ENCODE measurements at regions not wholly inside any gene's neighbourhood (a gene's known extent, or its start where the extent isn't known, plus 50 kb on each side); places are given as distances from the start of the nearest gene placed in this dataset.
"Not testable (repeated sequence)": the region's sequence is repeated elsewhere in the genome, so short reads cannot be mapped to it uniquely, and the experiment has no call there.

DNA sequence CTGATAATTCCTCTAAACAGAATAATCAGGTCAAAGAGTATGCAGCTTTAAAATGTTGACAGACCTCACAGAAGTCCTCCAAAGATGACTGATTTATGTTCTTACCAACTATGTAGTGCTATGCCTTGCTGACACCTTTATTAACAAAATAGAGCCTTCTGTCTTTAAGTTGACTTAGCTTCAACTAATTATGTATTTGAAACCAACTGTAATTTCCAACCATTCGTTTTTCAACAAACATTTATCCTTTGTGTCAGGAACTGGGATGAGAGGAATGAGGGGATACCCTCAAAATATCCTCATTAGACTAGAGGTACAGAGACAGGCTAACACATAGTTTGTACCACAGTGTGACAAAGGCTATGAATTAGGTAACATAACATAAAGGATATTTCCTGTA lies 186.2 kb upstream of the ZNF217 start:
- H2BK120ac ChIP-seq (ENCODE audit: low read depth, low read length), result no peak overlapping the region

DNA sequence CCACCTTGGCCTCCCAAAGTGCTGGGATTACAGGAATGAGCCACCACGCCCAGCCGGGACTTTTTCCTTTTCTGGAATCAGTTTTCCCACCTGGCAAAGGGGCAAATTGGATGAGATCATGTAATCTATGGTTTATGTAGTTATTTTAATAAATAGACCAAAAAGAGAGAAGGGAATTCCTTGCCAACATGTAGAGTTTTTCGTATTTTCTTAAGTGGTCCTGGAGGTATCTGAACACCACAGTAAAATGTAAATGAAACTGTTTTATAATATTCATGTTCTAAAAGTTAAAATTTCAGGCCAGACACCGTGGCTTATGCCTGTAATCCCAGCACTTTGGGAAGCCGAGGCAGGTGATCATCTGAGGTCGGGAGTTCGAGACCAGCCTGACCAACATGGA lies 185.1 kb upstream of the ZNF217 start:
- Histone ChIP-seq H3K23ac (ENCODE audit: low read length in 2 of 2) (no peak overlapping the region), H2BK12ac (ENCODE audit: low read length in 2 of 2) (no peak overlapping the region), H3K4ac (ENCODE audit: low read depth in 1 of 2, low read length in 2 of 2) (no peak overlapping the region), H3K9ac (ENCODE audit: low read length) (no peak overlapping the region), H2AFZ (ENCODE audit: low read depth, low read length) (no peak overlapping the region), H2BK120ac (ENCODE audit: low read depth, low read length) (no peak overlapping the region), H3K14ac (ENCODE audit: low read length in 2 of 2) (no peak overlapping the region), H2AK5ac (ENCODE audit: low read length, severe bottlenecking) (no peak overlapping the region), H2BK5ac (ENCODE audit: low read depth, low read length, poor library complexity, severe bottlenecking) (no peak overlapping the region), H4K8ac (ENCODE audit: low read length) (no peak overlapping the region), H3K79me1 (replicated peaks; ENCODE audit: low read length, poor library complexity, severe bottlenecking) (no peaks in the 10 kb centered on the region), H3K27ac (ENCODE audit: low read length, poor library complexity, severe bottlenecking) (no peak overlapping the region), H3K4me1 (ENCODE audit: control insufficient read depth, insufficient read depth, low read depth, low read length) (peaks cover 2% of the 10 kb centered on the region), H3K18ac (ENCODE audit: low read depth in 1 of 2, low read length in 2 of 2) (no peak overlapping the region), H3K36me3 (ENCODE audit: control insufficient read depth in 1 of 2, insufficient read depth in 2 of 2, low read depth in 1 of 2, low read length in 2 of 2) (no peaks in the 10 kb centered on the region), H4K91ac (ENCODE audit: low read length) (no peak overlapping the region), H2BK15ac (ENCODE audit: low read depth, poor library complexity, severe bottlenecking) (no peak overlapping the region), H3K4me3 (ENCODE audit: insufficient read depth in 1 of 2, low read depth in 1 of 2, low read length in 2 of 2) (no peak overlapping the region), H3K9me3 (ENCODE audit: control insufficient read depth, low read length) (no peaks in the 10 kb centered on the region), H3K27me3 (ENCODE audit: control insufficient read depth in 1 of 2, insufficient read depth in 1 of 2, low read length in 2 of 2) (no peaks in the 10 kb centered on the region), H3K4me2 (ENCODE audit: low read length, poor library complexity, severe bottlenecking) (no peak overlapping the region)
- no peak for DNase-seq
- WGBS, result 96% methylated on average over 6 of the region's 7 CpGs

More for the DNA sequence above, 186.2 kb upstream of the ZNF217 start:
- Histone ChIP-seq H3K27ac (ENCODE audit: low read length, poor library complexity, severe bottlenecking) (no peak overlapping the region), H3K27me3 (ENCODE audit: control insufficient read depth in 1 of 2, insufficient read depth in 1 of 2, low read length in 2 of 2) (no peaks in the 10 kb centered on the region), H2AK5ac (ENCODE audit: low read length, severe bottlenecking) (no peak overlapping the region), H2AFZ (ENCODE audit: low read depth, low read length) (no peak overlapping the region), H2BK12ac (ENCODE audit: low read length in 2 of 2) (no peak overlapping the region), H3K14ac (ENCODE audit: low read length in 2 of 2) (no peak overlapping the region), H3K4ac (ENCODE audit: low read depth in 1 of 2, low read length in 2 of 2) (no peak overlapping the region), H3K18ac (ENCODE audit: low read depth in 1 of 2, low read length in 2 of 2) (no peak overlapping the region), H3K23ac (ENCODE audit: low read length in 2 of 2) (no peak overlapping the region), H2BK5ac (ENCODE audit: low read depth, low read length, poor library complexity, severe bottlenecking) (no peak overlapping the region), H3K9ac (ENCODE audit: low read length) (no peak overlapping the region), H3K4me1 (ENCODE audit: control insufficient read depth, insufficient read depth, low read depth, low read length) (peaks cover 2% of the 10 kb centered on the region), H3K36me3 (ENCODE audit: control insufficient read depth in 1 of 2, insufficient read depth in 2 of 2, low read depth in 1 of 2, low read length in 2 of 2) (no peaks in the 10 kb centered on the region), H3K79me1 (replicated peaks; ENCODE audit: low read length, poor library complexity, severe bottlenecking) (no peaks in the 10 kb centered on the region), H3K4me2 (ENCODE audit: low read length, poor library complexity, severe bottlenecking) (no peak overlapping the region), H2BK15ac (ENCODE audit: low read depth, poor library complexity, severe bottlenecking) (no peak overlapping the region), H3K9me3 (ENCODE audit: control insufficient read depth, low read length) (no peaks in the 10 kb centered on the region), H4K8ac (ENCODE audit: low read length) (no peak overlapping the region), H4K91ac (ENCODE audit: low read length) (no peak overlapping the region), H3K4me3 (ENCODE audit: insufficient read depth in 1 of 2, low read depth in 1 of 2, low read length in 2 of 2) (no peak overlapping the region)
- no peak for DNase-seq
- WGBS, result 60% methylated on average over 1 of the region's 1 CpG

DNA sequence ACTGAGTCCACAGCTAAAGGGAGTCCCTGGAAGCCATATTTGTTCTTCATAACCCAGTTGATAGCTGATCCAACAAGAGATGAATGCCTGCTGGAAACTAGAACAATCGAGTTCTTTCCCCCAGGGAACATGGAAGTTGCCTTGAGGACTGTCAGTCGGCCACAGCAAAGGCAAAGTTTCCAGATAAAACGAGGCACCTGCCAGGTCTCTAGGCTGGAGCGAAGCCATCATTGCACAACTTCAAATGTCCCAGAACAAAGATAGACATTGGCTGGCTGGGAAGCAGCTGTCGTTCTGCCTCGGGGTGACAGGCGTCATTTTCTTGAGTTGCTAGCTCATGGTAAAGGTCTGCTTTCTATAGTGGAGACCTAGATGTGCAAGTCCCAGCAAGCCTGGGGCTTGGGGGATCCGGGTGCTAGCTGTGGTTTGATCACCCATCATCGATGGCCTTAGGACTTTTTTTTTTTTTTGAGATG lies 184.4 kb upstream of the ZNF217 start:
- H3K23ac ChIP-seq (ENCODE audit: low read length in 2 of 2), result no peak overlapping the region
- no peak overlapping the region for H2BK120ac ChIP-seq (ENCODE audit: low read depth, low read length)
- H3K27ac ChIP-seq (ENCODE audit: low read length, poor library complexity, severe bottlenecking), result no peak overlapping the region
- no peak overlapping the region for H2AFZ ChIP-seq (ENCODE audit: low read depth, low read length)
- H3K4me2 ChIP-seq (ENCODE audit: low read length, poor library complexity, severe bottlenecking), result no peak overlapping the region
- H4K8ac ChIP-seq (ENCODE audit: low read length), result no peak overlapping the region
- H2AK5ac ChIP-seq (ENCODE audit: low read length, severe bottlenecking), result no peak overlapping the region
- no peak overlapping the region for H3K14ac ChIP-seq (ENCODE audit: low read length in 2 of 2)
- H4K91ac ChIP-seq (ENCODE audit: low read length), result no peak overlapping the region
- H3K79me1 ChIP-seq (replicated peaks; ENCODE audit: low read length, poor library complexity, severe bottlenecking), result no peaks in the 10 kb centered on the region
- H3K4me3 ChIP-seq (ENCODE audit: insufficient read depth in 1 of 2, low read depth in 1 of 2, low read length in 2 of 2), result no peak overlapping the region
- H3K4ac ChIP-seq (ENCODE audit: low read depth in 1 of 2, low read length in 2 of 2), result no peak overlapping the region
- H3K9ac ChIP-seq (ENCODE audit: low read length), result no peak overlapping the region
- H3K4me1 ChIP-seq (ENCODE audit: control insufficient read depth, insufficient read depth, low read depth, low read length), result peaks cover 6% of the 10 kb centered on the region
- WGBS, result 95% methylated on average over 9 of the region's 9 CpGs
- no peaks in the 10 kb centered on the region for H3K36me3 ChIP-seq (ENCODE audit: control insufficient read depth in 1 of 2, insufficient read depth in 2 of 2, low read depth in 1 of 2, low read length in 2 of 2)
- no peak overlapping the region for H2BK12ac ChIP-seq (ENCODE audit: low read length in 2 of 2)
- H2BK15ac ChIP-seq (ENCODE audit: low read depth, poor library complexity, severe bottlenecking), result no peak overlapping the region
- DNase-seq, result no peak
- no peak overlapping the region for H3K18ac ChIP-seq (ENCODE audit: low read depth in 1 of 2, low read length in 2 of 2)
- H2BK5ac ChIP-seq (ENCODE audit: low read depth, low read length, poor library complexity, severe bottlenecking), result no peak overlapping the region
- H3K27me3 ChIP-seq (ENCODE audit: control insufficient read depth in 1 of 2, insufficient read depth in 1 of 2, low read length in 2 of 2), result no peaks in the 10 kb centered on the region
- no peaks in the 10 kb centered on the region for H3K9me3 ChIP-seq (ENCODE audit: control insufficient read depth, low read length)

DNA sequence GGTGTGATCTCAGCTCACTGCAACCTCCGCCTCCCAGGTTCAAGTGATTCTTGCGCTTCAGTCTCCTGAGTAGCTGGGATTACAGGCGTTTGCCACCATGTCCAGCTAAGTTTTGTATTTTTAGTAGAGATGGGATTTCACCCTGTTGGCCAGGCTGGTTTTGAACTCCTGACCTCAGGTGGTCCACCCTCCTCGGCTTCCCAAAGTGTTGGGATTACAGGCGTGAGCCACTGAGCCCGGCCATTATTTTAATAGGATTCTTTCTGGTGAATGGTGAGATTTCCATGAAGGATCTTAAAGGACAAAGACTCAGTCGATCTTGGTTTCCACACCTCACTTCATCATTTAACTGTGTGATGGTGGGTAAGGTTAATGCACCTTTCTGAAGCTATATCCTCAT lies 183.8 kb upstream of the ZNF217 start:
- not testable (repeated sequence) for H3K23ac ChIP-seq (ENCODE audit: low read length in 2 of 2); H2BK15ac ChIP-seq (ENCODE audit: low read depth, poor library complexity, severe bottlenecking); DNase-seq; H2AK5ac ChIP-seq (ENCODE audit: low read length, severe bottlenecking); H3K27ac ChIP-seq (ENCODE audit: low read length, poor library complexity, severe bottlenecking); H4K8ac ChIP-seq (ENCODE audit: low read length); H2BK120ac ChIP-seq (ENCODE audit: low read depth, low read length); H3K4me1 ChIP-seq (ENCODE audit: control insufficient read depth, insufficient read depth, low read depth, low read length); H2AFZ ChIP-seq (ENCODE audit: low read depth, low read length); H3K9me3 ChIP-seq (ENCODE audit: control insufficient read depth, low read length); H4K91ac ChIP-seq (ENCODE audit: low read length); H3K4me3 ChIP-seq (ENCODE audit: insufficient read depth in 1 of 2, low read depth in 1 of 2, low read length in 2 of 2); H3K18ac ChIP-seq (ENCODE audit: low read depth in 1 of 2, low read length in 2 of 2); H2BK12ac ChIP-seq (ENCODE audit: low read length in 2 of 2); H3K36me3 ChIP-seq (ENCODE audit: control insufficient read depth in 1 of 2, insufficient read depth in 2 of 2, low read depth in 1 of 2, low read length in 2 of 2); H3K79me1 ChIP-seq (replicated peaks; ENCODE audit: low read length, poor library complexity, severe bottlenecking); H3K4me2 ChIP-seq (ENCODE audit: low read length, poor library complexity, severe bottlenecking); H2BK5ac ChIP-seq (ENCODE audit: low read depth, low read length, poor library complexity, severe bottlenecking); H3K9ac ChIP-seq (ENCODE audit: low read length); H3K14ac ChIP-seq (ENCODE audit: low read length in 2 of 2); H3K27me3 ChIP-seq (ENCODE audit: control insufficient read depth in 1 of 2, insufficient read depth in 1 of 2, low read length in 2 of 2); H3K4ac ChIP-seq (ENCODE audit: low read depth in 1 of 2, low read length in 2 of 2)
- WGBS, result 93% methylated on average over 7 of the region's 7 CpGs
